A673 (cell line): ENCODE measurements at regions not wholly inside any gene's neighbourhood (a gene's known extent, or its start where the extent isn't known, plus 50 kb on each side); places are given as distances from the start of the nearest gene placed in this dataset.

Source experiments
- BruUV-seq: library from RNA; stranded (reverse); fragments of 400-500 nt; replicated peaks from 2 replicates; lab custom pipeline; 2021; lab: Mats Ljungman, UMichigan
- CTCF ChIA-PET: fragments of 300-600 bp; sonication (Branson Sonifier 250); formaldehyde crosslinking; loops from one replicate; lab custom pipeline; 2022; ENCODE audit warnings: antibody characterized with exemption; lab: Charles Lee
- POLR2A ChIA-PET: fragments of 300-600 bp; sonication (Branson Sonifier 250); formaldehyde crosslinking; loops from one replicate; lab custom pipeline; 2022; ENCODE audit warnings: antibody characterized with exemption; ENCODE audit not compliant: low non-redundant PET; lab: Charles Lee
- DNase-seq: peaks from one replicate; pipeline ENCODE4 v3.0.0-alpha.2; 2015; ENCODE audit warnings: low spot score
- H3K27ac ChIP-seq: fragments of 200-600 bp; sonication (generic); 2 replicates; pipeline ENCODE4 v1.5.1; 2016; ENCODE audit warnings: mixed run types, low read depth, mild to moderate bottlenecking, mixed read lengths, antibody characterized with exemption, low read length; ENCODE audit not compliant: poor library complexity, severe bottlenecking
- H3K27me3 ChIP-seq: fragments of 200-600 bp; sonication (generic); replicated peaks from 2 replicates; pipeline ENCODE4 v1.6.1; 2017; ENCODE audit warnings: mixed run types, low read depth, mild to moderate bottlenecking, mixed read lengths, antibody characterized with exemption, low read length; ENCODE audit not compliant: insufficient read depth, poor library complexity
- H3K36me3 ChIP-seq: fragments of 200-600 bp; sonication (generic); 2 replicates; pipeline ENCODE4 v1.6.1; 2016; ENCODE audit warnings: mixed run types, mild to moderate bottlenecking, mixed read lengths, antibody characterized with exemption, low read length; ENCODE audit not compliant: insufficient read depth, poor library complexity, severe bottlenecking
- H3K4me1 ChIP-seq: fragments of 200-600 bp; sonication (generic); 2 replicates; pipeline ENCODE4 v1.6.1; 2017; ENCODE audit warnings: mixed run types, mild to moderate bottlenecking, mixed read lengths, antibody characterized with exemption, low read length; ENCODE audit not compliant: insufficient read depth, poor library complexity, severe bottlenecking
- H3K4me3 ChIP-seq: fragments of 200-600 bp; sonication (generic); 2 replicates; pipeline ENCODE4 v1.5.1; 2016; ENCODE audit warnings: low read depth, mixed run types, mild to moderate bottlenecking, mixed read lengths, low read length; ENCODE audit not compliant: poor library complexity, severe bottlenecking
- H3K9me3 ChIP-seq: fragments of 200-600 bp; sonication (generic); 2 replicates; pipeline ENCODE4 v1.6.1; 2016; ENCODE audit warnings: mixed run types, low read depth, mild to moderate bottlenecking, mixed read lengths, antibody characterized with exemption, low read length; ENCODE audit not compliant: poor library complexity, severe bottlenecking
- EZH2 ChIP-seq: fragments of 200-600 bp; sonication (generic); IDR thresholded peaks from 2 replicates; pipeline ENCODE4 v1.6.1; 2017; ENCODE audit warnings: borderline replicate concordance, low read depth, mild to moderate bottlenecking, mixed read lengths, antibody characterized with exemption, low read length; ENCODE audit not compliant: poor library complexity, severe bottlenecking
- intact Hi-C: fragments of 100-400 bp; cut with micrococcal nuclease; formaldehyde crosslinking; loops from one replicate; pipeline ENCODE4 v1.10.0; 2022; ENCODE audit not compliant: unreplicated experiment
- TF ChIP-seq, protein P1 (sequence below): fragments of 300-800, 200-600 bp; sonication (generic); conservative IDR thresholded peaks from 2 replicates; pipeline ENCODE4 v1.5.1; 2017; ENCODE audit warnings: low read depth, mild to moderate bottlenecking, antibody characterized with exemption, low read length, moderate library complexity, mixed read lengths

DNA sequence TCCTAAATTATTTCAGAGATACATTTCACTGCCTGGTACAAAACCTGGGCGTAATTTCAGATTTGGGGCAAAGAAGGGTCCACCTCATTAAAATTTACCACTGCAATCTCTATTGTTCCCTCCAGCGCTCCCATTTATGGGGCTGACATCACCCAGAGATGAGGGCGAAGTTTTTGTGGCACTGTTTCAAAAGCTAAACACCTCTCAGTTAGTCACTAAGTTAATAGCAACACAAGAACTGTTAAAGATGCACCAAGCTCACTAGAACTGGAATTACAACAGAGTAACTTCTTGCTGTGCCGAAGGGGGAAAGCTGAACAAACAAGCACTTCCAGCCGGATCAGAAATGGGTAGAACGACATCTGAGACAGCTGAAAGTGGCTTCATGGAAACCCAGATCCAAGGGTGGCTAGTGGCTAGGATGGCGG lies 179.4 kb downstream of the GATA3 start:
- no peaks in the 10 kb centered on the region for H3K9me3 ChIP-seq
- H3K4me3 ChIP-seq, result no peak overlapping the region
- POLR2A ChIA-PET, result no interaction called here
- intact Hi-C loops, result no loop called here
- no peaks in the 10 kb centered on the region for H3K27me3 ChIP-seq
- H3K36me3 ChIP-seq, result no peaks in the 10 kb centered on the region
- TF ChIP-seq, protein P1, sequence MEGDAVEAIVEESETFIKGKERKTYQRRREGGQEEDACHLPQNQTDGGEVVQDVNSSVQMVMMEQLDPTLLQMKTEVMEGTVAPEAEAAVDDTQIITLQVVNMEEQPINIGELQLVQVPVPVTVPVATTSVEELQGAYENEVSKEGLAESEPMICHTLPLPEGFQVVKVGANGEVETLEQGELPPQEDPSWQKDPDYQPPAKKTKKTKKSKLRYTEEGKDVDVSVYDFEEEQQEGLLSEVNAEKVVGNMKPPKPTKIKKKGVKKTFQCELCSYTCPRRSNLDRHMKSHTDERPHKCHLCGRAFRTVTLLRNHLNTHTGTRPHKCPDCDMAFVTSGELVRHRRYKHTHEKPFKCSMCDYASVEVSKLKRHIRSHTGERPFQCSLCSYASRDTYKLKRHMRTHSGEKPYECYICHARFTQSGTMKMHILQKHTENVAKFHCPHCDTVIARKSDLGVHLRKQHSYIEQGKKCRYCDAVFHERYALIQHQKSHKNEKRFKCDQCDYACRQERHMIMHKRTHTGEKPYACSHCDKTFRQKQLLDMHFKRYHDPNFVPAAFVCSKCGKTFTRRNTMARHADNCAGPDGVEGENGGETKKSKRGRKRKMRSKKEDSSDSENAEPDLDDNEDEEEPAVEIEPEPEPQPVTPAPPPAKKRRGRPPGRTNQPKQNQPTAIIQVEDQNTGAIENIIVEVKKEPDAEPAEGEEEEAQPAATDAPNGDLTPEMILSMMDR, result no peak
- no peak for TF ChIP-seq EZH2
- DNase-seq, result no peak
- CTCF ChIA-PET, result no interaction called here
- BruUV-seq, result no TSS peak
- H3K27ac ChIP-seq, result no peak overlapping the region
- H3K4me1 ChIP-seq, result no peaks in the 10 kb centered on the region

DNA sequence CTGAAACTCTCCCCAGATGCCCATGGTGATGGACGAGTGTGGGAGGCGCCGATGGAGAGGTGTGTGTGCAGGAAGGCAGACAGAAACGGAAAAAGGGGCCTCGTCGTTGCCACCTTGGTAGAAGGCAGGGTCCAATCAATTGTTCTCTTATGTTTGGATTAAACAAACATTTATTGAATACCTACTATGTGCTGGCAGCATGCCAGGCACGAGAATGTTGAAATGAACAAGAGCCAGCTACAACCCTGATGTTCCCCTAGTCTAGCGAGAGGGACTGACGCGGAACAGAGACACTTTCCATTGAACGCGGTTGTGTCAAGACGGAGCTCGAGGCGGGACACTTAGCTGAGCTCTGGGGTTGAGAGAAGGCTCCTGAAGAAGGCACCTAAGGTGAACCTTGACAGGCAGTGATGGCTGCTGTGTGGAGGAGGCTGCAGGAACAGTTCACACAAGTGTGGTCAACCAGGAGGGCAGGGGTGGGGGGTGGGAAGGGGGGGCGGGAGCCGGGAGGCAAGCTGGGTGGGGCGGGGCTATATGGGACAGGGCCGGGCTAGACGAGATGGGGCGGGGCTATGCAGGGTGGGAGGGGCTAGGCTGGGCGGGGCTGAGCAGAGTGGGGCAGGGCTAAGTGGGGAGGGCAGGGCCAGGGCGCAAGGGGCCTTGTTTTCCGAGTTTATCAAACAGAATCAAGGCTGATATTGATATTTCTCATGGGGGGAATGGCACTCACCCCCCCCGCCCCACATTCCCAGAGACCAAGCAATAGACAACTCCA lies 181.0 kb downstream of the GATA3 start:
- Histone ChIP-seq H3K27me3 (no peaks in the 10 kb centered on the region), H3K4me1 (no peaks in the 10 kb centered on the region), H3K27ac (no peak overlapping the region), H3K4me3 (no peak overlapping the region), H3K9me3 (no peaks in the 10 kb centered on the region), H3K36me3 (no peaks in the 10 kb centered on the region)
- no TSS peak for BruUV-seq
- TF ChIP-seq EZH2, result no peak
- TF ChIP-seq, protein P1, result no peak
- ChIA-PET POLR2A (no interaction called here), CTCF (no interaction called here)
- intact Hi-C loops, result no loop called here
- no peak for DNase-seq

DNA sequence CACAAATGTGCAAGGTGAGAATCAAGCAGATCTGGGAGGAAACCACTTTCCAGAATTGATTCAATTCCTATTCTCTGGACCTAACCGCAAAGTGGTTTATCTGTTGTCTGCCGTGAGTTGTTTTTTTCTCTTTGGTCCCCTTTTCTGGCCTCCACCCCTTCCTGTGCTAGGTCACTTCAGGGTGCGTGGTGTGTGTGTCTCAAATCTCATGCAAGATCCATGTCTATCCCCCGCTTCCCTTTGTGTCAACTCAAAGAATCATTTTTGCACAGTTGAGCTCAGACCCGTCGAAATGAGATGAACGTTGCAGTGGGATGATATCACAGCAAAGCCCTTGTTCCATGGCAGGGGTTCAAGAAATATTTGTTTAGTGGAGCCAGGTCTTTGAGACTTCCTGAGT lies 184.5 kb downstream of the GATA3 start:
- no peaks in the 10 kb centered on the region for H3K4me1 ChIP-seq
- ChIA-PET POLR2A (interaction anchor here (0.7 kb wide), 1 partner anchor 234 kb away, joined by 4 read pairs; no protein-coding TSS in a partner anchor), CTCF (no interaction called here)
- no peaks in the 10 kb centered on the region for H3K9me3 ChIP-seq
- no peak overlapping the region for H3K4me3 ChIP-seq
- no peaks in the 10 kb centered on the region for H3K27me3 ChIP-seq
- intact Hi-C loops, result no loop called here
- TF ChIP-seq EZH2, result no peak
- TF ChIP-seq, protein P1, result no peak
- no peak overlapping the region for H3K27ac ChIP-seq
- no TSS peak for BruUV-seq
- DNase-seq, result no peak
- no peaks in the 10 kb centered on the region for H3K36me3 ChIP-seq
